Activated CD4-positive, alpha-beta T cell treated with anti-CD3 and anti-CD28 coated beads, Interleukin-2, amount 50 U/mL, for 24 hours (primary cell): ENCODE measurements at regions not wholly inside any gene's neighbourhood (a gene's known extent, or its start where the extent isn't known, plus 50 kb on each side); places are given as distances from the start of the nearest gene placed in this dataset.
"Not testable (repeated sequence)": the region's sequence is repeated elsewhere in the genome, so short reads cannot be mapped to it uniquely, and the experiment has no call there.

Experiments used
- DNase-seq, 2 donors: peaks; one replicate each; pipeline ENCODE4 v3.0.0-alpha.2; 2020; ENCODE audit warnings: low read depth in 1 of 2, low spot score in 1 of 2

DNA sequence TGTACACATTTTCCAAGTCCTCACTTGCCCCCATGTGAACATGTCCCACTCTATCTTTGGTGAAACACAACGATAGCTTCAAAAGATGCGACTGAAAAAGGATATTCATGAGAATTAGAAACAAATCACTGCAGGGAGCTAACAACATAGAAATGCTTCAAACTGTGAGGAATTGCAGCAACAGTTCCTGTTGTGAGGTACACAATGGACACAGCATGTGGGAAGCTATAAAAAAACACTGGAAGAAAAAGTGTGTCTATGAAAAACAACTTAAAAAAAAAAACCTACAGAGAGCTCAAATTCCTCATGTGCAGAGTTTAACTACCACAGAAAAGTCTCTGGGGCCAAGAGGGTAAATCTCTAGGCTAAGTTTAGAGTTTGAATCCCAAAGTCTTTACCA is 51.6 kb upstream of the BLTP1 start:
- DNase-seq: no peak

DNA sequence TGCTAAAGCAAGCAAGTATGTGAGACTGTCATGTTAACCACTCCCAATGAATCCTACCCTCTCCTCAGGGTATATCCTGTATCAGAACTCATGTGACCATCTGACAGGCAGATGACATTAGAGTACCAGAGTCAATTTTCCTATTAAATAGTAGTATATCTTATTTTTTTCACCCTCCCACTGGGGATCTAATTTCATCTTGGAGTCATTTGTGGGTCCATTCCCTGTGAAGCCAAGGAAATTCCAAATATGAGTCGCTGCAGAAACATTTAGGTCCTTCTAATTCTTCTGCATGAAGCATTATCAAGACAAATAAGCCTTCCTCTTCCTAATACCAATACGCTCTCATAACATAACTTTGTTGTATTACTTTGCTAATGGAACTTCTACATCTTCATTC is 52.2 kb upstream of the BLTP1 start:
- no peak for DNase-seq

DNA sequence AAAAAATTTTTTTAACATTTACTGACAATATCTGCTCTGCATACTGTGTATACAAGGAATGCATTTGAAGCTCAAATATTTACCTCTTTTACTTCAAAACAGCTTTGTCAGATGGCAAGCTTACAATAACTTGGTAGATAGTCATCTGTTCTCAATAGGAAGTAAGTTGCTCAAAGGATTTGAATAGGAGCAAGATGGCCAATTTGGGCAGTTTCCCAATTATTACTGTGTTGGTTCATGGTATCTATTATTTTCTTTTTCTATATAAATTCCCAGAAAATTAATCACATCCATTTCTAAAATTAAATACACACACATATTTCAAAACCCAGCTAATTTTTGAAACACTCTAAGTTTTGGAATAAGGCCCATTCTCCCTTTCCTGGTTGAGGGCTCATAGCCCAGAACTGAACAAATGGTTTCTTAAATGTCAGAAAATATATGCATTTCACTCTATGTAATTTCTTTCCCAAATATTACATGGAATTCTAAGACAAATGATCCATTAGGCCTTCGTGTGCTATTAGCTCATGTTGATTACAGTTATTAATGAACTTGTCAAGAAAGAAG is 60.2 kb upstream of the BLTP1 start:
- DNase-seq: no peak

DNA sequence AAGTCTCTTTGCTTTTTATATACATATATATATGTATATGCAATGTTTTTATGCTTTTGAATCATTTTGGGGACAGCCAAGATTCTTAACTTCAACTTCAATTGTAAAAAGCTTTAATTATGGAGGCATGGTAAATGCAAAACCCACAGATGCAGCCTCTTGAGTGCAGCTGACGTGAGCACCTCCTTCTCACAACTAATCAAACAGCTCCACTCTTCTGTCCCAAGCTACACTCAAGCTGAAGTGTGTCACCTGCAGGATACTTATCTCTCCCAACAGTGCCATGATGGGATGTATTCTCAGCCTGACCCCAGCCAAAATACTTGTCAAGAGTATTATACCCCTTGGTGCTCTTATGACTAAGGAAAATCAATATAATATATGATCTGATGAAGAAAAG is 60.7 kb upstream of the BLTP1 start:
- no peak for DNase-seq

DNA sequence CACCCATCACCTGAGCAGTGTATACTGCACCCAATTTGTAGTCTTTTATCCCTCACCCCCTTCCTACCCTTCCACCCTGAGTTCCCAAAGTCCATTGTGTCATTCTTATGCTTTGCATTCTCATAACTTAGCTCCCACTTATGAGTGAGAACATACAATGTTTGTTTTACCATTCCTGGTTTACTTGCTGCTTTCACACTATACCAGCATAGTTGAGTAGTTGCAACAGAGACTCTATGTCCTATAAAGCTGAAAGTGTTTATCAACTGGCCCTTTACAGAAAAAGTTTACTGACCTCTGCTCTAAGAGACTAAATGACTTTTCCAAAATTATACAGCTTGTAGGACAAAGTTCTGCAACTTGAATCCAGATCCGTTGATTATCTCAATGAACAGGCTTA is 61.1 kb upstream of the BLTP1 start:
- DNase-seq: no peak

DNA sequence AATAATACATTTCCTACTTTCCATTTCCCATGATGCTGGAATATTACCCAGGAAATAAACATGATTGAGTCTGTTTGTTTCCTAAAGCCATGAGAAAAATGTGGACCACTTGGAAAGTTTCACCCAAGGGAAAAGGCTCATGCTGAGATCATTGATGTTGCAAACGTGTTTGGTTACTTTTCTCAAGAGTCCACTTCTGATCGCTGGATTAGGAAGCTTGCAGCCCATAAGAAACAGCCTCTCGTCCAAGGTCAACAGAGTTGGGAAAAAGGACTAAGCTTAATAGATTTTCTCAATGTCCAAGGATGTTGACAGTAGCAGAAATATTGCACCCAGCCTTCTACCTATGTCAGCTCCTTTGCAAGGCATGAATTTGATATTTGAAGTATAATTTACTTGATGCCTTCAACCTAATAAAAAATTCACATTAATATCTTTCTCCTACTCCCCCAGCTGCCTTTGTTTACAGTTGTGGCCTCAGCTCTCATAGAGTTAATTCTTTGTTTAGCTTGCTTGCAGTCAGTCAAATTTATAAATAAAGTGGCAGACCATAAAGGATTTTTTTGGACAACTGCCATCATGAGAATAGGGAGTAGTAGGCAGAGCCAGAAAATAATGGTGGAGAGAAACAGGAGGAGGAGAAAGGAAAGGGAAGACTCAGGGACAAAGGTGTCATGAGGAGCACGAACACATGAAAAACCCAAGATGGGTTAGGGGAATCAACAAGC is 65.6 kb upstream of the BLTP1 start:
- DNase-seq: no peak

DNA sequence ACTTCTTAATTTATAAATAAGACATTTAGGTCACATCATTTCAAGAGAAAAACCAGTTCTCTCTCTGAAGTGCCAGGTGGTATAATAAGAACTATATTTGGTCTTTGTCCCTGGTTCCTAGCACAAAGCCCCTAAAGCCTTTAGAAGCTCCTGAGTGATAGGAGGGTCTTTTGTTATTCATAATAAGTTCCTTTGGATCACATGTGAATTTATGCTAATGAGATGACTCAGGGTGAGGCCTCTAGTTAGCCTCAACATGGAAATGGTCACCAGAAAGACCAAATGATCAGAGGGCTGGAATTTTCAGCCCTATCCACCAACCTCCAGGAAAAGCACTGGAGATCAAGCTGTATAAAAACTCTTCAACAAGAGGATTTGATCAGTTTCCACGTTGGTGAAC is 68.1 kb upstream of the BLTP1 start:
- no peak for DNase-seq

DNA sequence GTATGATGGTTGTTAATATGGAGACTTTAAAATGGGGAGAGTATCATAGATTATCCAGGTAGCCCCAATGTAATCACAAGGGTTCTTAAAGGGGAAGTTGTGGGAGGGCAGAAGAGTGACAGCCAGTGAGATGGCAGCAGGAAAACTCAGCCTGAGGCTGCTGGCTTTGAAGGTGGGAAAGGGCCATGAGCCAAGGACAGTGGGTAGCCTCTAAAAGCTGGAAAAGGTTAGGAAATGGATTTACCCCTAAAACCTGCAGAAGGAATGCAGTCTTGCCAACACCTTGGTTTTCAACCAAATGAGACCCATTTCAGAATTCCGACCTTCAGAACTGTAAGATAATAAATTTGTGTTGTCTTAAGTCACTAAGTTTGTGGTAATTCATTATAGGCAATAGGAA is 68.8 kb upstream of the BLTP1 start:
- no peak for DNase-seq

DNA sequence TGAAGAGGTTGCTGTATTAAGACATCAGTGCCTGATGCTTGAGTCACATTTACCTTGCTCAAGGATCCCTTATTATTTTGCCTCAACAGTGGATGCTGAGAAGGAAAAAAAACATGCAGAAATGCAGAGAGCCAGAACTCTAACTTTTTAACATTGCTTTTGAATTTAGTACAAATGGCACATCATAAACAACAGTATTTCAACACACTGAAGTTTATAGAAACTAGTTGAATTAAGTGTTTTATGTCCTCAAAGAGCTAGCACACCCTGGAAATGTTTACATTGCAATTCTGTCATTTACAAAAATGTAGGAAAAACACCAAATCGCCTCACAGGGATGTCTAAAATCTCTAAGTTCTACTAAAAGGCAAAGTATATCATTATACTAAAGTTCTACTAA is 69.5 kb upstream of the BLTP1 start:
- no peak for DNase-seq

DNA sequence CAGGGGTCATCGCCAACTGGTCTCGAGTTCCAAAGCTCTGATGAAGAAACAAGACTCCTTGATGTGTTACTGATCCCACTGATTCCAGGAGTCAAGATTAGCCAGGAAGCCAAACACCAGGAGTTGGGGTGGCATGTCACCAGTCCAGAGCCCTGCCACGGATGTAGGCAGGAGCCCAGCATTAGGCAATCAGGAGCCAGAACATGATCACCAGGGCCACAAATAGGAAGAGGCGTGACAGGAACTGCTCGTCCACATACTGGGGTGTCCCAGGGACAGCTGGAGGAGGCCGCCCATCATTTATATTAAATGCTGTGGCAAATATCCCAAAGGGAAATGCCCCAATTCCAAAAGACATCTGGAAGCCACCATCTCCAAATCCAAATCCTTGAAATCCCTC is 74.5 kb upstream of the BLTP1 start:
- DNase-seq: not testable (repeated sequence)

DNA sequence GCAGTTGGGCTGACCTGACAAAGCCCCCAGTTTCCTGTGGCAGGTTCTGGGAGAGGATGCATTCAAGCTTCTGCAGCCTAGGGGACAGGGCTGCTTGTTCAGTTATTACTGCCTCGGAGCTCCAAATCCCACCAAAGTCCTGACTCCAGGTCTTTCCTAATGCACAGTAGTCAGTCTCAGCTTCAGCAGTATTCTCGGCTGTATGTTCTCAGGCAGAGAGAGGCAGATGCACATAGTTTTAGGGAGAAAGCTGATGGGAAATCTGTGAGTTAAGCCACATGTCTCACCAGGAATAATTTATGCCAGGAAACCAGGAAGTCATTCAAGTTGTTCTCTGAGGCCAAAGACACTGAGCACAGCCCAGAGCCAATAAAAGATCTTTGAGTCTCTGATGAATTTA is 75.3 kb upstream of the BLTP1 start:
- not testable (repeated sequence) for DNase-seq

DNA sequence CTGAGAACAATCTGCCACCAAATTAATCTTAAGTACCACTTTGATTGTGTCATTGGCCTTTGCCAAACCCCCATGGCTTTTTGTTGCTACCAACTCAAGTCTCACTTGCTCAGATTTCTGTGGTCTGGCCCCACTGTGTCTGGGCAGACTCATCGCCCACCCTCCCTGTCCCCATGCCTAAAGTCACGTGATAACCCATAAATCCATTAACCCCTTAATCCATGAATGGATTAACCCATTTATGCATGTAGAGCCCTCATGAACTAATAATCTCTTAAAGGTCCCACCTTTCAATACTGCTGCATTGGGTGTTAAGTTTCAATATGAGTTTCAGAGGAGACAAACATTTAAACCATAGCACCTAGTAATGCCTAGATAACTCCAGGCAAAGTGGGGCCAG is 78.5 kb upstream of the BLTP1 start:
- DNase-seq: no peak

DNA sequence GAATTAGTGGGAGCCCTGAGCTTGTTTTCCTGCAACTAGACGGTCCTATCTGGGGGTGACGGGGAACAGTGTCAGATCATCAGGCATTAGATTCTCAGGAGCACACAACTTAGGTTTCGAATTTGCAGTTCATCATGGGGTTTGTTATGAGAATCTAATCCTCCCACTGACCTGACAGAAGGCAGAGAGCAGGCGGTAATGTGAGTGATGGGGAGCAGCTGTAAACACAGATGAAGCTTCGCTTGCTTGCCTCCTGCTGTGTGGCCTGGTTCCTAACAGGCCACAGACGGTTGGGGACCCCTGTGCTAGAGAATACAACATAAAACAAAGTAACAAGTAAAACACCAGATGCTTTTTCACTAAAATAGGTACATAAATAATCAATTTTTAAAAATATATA is 86.2 kb upstream of the BLTP1 start:
- no peak for DNase-seq

DNA sequence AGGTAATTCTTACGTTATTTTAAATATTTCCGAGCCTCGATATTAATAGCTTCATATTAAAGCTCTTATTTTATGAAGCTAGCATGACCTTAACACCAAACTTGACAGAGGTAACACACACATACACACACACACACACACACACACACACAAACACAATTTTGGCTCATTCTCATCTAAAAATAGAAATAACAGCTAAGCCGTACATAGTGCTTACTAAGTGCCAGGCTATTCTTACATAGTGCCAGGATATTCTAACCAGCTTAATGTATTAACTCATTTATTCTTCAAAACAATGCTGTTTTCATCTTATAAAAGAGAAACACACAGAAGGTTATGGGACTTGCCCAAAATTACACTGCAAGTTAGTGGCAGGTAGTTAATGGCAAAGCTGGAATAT is 87.0 kb upstream of the BLTP1 start:
- no peak for DNase-seq

DNA sequence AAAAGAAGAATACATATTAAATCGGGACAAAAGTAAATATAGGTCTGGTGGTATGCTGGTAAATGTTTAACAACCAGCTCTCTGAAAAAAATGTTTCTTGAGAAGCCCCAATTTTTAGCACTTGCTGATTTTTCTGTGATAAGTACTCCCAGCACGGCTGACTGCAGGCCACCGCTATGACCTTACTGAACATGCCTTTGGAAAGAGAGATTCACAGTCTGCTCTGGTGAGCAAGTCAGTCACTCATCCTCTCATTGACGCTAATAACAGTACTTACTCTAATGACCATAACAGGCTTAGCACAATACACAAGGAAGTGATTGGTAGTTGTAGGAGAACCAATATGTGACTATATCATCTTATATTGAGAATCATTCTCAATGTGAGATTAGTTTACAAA is 98.9 kb upstream of the BLTP1 start:
- DNase-seq: no peak

DNA sequence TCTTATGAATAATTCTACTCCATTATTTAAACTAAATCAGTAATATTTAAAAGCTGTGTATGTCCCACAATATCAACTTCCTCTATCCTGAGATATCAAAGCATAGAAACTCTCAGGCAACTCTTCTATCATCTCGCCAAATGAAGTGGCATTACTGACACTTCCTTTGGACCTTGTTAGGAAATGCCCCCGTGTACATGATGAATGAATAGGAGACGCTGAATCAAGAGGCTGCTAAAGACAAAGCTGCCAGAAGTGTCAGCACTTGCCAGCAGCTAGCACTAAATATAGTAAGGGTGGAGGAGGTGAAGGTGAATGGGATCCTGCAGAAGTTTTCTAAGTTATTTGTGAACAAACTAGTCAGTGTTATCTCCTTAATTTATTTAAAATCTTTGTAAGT is 99.5 kb upstream of the BLTP1 start:
- no peak for DNase-seq

DNA sequence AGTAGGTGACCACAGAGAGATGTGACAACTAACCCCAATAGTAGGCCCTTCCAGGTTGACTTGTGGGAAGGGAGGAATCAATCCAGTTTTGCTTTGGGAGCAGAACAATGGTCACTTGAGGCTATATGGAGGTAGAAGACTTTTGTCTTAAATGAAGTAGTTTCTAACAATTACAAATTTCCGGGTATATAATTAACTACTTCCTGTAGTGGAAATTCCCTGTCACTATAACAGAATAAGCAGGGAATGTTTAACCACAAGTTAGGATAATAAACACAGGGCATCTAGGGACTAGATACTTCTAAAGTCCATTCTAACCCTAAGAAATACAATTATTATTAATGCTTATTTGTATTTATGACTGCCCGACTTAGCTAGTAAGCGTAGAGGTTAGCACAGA is 99.0 kb upstream of the TRPC3 start:
- DNase-seq: no peak

DNA sequence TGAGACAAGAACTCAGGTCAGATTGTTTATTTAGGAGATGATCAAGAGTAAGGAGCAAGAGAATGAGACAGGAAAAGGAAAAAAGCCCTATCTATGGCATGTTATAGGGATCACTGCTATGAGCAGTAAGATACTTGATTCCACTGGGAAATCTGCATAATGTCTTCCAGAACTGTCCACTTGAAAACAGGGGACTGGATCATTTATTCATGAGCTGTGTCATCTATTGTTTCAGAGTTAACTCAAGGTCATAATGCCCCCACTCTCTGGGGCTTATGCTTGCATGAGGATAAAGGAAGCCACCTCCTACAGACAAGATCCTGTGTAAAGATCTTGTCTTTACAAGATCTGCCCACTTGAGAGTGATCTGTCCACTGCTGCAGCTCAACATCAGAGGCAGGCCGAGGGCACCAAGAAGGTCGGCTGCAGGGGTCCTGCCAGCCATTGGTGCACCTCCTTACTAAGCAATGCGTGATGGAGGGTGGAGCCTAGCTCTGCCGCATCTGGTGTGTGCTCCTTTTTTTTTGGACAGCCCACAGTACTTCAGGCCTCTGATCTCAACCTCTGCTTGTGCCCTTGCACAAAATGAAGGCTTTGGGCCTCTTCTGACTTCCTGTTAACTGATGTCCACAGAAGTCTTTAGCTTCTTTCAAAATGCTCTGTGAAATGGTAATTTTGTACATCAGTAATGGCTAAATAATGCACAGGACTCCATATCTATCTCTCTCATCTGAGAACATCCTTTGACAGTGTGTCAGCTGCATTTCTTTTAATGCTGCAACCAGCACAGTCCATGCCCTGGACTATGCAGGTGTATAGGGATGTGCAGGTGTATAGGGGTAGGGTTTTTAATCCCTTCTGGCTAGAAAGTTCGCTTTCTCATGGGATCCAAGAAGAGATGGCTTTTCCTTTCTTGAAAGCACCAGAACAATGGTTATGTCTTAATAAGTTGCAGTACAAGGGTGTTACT is 95.9 kb upstream of the TRPC3 start:
- no peak for DNase-seq

DNA sequence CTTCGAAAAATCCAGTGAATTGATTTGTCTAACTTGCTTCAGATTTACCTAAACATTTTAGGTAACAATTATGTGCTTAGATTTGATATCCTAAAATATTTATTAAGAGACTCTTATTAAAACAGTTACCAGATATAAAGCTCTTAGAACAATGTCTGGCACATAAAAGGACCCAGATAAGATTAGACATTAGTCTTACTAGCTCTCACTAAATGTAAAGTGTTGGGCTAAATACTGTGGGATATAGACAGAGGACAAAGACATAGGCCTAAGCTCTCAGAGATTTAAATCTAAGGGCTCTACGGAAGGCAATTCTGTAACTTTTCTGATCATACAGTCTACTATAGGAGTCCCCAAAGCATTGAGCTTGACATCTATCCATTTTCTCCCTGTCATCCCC is 94.4 kb upstream of the TRPC3 start:
- no peak for DNase-seq

DNA sequence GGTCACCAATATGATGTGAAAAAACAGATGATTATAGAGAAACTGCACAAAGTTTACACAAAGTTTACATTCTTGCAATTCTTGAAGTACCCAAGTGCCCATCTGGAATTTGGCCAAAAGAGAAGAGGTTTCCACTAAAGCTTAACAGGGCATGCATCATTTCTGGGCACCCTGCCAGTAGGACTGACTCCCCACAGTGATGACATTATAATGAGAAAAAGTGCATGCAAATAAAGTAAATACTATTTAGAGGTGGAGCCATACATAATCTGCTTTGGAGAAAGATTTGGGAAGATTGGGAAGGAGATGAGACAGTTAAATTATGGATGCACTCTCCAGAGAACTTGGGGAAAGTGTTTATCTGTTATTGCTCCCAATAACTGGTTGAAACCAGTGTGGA is 93.7 kb upstream of the TRPC3 start:
- DNase-seq: no peak

DNA sequence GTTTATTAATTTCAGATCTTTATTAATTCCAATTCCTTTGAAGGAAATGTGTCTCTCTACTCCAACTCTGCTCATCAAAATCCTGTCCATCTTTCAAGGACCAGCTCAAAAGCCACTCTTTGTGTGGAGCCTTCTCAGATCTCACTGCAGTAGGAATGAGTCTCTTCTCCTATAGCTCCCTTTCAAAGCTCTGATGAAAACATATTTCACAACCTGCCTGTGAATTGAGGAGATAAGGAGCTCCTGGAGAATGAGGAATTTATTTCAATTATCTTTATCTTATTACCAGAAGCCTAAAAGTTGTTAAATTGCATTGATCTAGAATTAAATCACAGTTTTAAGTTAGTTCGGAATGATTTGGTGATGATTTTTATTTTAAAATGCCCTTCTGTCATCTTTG is 92.6 kb upstream of the TRPC3 start:
- no peak for DNase-seq

DNA sequence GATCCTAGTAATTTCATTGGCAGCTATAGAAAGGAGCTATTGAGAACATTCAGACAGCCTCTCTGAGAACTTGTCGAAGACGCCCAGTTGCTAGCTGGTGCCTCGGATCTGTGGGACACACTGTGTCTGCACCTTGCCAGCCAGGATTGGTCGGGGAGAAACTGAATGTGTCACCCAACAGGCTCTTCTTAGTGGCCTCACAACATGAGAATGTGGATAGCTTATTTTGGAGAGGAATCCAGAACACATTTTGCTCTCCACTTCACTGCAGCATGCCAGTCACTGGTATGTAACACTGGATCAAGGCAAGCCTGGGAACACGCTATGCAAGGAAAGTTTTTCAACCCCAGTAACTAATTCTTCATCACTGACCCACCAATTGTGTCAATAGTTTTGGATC is 89.5 kb upstream of the TRPC3 start:
- DNase-seq: no peak
